Testis (tissue), 2 donors: ENCODE measurements at regions not wholly inside any gene's neighbourhood (a gene's known extent, or its start where the extent isn't known, plus 50 kb on each side); places are given as distances from the start of the nearest gene placed in this dataset.

Source experiments
- DNase-seq: peaks from one replicate; pipeline ENCODE4 v3.0.0-alpha.2; 2019
- H3K27ac ChIP-seq, 2 donors: fragments of 200-600 bp; sonication (generic); one replicate each; pipeline ENCODE4 v1.5.1; 2019
- H3K27me3 ChIP-seq: fragments of 200-600 bp; sonication (generic); one replicate; pipeline ENCODE4 v1.5.1; 2019
- H3K36me3 ChIP-seq: fragments of 200-600 bp; sonication (generic); one replicate; pipeline ENCODE4 v1.5.1; 2017; ENCODE audit warnings: low read depth; ENCODE audit errors: missing control alignments
- H3K4me1 ChIP-seq: fragments of 200-600 bp; sonication (generic); one replicate; pipeline ENCODE4 v1.5.1; 2019
- H3K4me3 ChIP-seq, 2 donors: fragments of 200-600 bp; sonication (generic); one replicate each; pipeline ENCODE4 v1.5.1; 2017 to 2019
- H3K9me3 ChIP-seq: fragments of 200-600 bp; sonication (generic); one replicate; pipeline ENCODE4 v1.5.1; 2017
- POLR2A ChIP-seq: fragments of 450-650 bp; IDR thresholded peaks from one replicate; pipeline ENCODE4 v1.6.1; 2017; ENCODE audit warnings: antibody characterized with exemption, mild to moderate bottlenecking, moderate library complexity
- WGBS, 2 donors: methylation state at CpG; one replicate each; pipeline ENCODE4 v1.1.5; 2018; 5-methylcytosine and 5-hydroxymethylcytosine counted together
- intact Hi-C: fragments of 100-400 bp; cut with DNase I; formaldehyde crosslinking; loops from one replicate; pipeline ENCODE4 v1.15.1; 2023; ENCODE audit warnings: low total_unique reads
- TF ChIP-seq, protein P1 (sequence below), 3 experiments: fragments of 450-650 bp in 2 of 3; fragments of 200-600 bp in 1 of 3; sonication (generic) in 1 of 3; IDR thresholded peaks; one replicate each; pipeline ENCODE4 v1.5.1; 2016 to 2019; ENCODE audit warnings: antibody characterized with exemption in 3 of 3, mild to moderate bottlenecking in 2 of 3, moderate library complexity in 1 of 3

DNA sequence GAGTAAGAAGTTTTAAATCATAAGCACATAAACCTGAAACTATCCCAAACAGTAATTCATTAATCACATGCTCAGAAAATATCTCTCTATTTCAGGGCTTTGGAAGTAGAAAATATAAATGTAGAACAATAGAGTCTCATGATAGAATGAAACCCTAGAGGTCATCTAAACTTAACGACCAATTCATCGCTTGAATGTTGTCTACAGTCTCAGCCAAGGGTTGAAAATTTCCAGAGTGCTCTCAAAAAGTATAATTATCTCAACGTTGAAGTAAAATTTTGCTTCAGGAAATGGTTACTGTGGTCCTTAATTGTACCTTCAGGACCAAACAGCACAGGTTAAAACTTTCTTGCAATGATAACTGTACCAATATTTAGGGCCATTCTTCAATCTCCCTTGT is 1053.6 kb upstream of the SEL1L start:
- Histone ChIP-seq H3K4me3 (no peak overlapping the region), H3K4me1 (no peaks in the 10 kb centered on the region), H3K27ac (no peak overlapping the region), H3K36me3 (no peaks in the 10 kb centered on the region), H3K27me3 (no peaks in the 10 kb centered on the region), H3K9me3 (no peaks in the 10 kb centered on the region)
- 64 to 66% methylated on average over 3 of the region's 3 CpGs for WGBS, 2 donors
- no peak for TF ChIP-seq POLR2A
- TF ChIP-seq, protein P1, sequence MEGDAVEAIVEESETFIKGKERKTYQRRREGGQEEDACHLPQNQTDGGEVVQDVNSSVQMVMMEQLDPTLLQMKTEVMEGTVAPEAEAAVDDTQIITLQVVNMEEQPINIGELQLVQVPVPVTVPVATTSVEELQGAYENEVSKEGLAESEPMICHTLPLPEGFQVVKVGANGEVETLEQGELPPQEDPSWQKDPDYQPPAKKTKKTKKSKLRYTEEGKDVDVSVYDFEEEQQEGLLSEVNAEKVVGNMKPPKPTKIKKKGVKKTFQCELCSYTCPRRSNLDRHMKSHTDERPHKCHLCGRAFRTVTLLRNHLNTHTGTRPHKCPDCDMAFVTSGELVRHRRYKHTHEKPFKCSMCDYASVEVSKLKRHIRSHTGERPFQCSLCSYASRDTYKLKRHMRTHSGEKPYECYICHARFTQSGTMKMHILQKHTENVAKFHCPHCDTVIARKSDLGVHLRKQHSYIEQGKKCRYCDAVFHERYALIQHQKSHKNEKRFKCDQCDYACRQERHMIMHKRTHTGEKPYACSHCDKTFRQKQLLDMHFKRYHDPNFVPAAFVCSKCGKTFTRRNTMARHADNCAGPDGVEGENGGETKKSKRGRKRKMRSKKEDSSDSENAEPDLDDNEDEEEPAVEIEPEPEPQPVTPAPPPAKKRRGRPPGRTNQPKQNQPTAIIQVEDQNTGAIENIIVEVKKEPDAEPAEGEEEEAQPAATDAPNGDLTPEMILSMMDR (IDR thresholded peaks at IDR 0.05) = no peak
- no peak for DNase-seq
- intact Hi-C loops = no loop called here

DNA sequence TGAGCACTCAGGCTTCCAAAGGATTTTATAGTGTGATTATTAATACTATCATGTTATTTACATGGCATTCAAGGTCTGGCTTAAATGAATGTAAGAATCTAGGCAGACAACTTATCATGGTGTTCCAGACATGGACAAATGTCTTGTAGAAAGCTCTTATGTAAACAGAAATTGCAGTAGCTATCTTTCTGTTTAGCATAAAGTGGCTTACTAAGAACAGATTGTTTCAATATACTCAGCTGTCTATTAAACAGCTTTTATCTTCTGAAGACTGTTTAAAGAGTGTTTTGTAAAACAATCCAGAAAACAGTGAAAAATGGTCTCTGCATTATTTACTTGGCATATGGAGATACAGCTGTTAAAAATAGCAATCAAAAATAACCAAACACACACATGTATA is 1061.8 kb upstream of the SEL1L start:
- no peaks in the 10 kb centered on the region for H3K36me3 ChIP-seq
- no peaks in the 10 kb centered on the region for H3K9me3 ChIP-seq
- H3K4me1 ChIP-seq = no peaks in the 10 kb centered on the region
- no peak for DNase-seq
- no peak for TF ChIP-seq POLR2A
- TF ChIP-seq, protein P1 (IDR thresholded peaks at IDR 0.05) = no peak
- H3K27ac ChIP-seq = no peak overlapping the region
- H3K4me3 ChIP-seq = no peak overlapping the region
- intact Hi-C loops = no loop called here
- H3K27me3 ChIP-seq = no peaks in the 10 kb centered on the region

DNA sequence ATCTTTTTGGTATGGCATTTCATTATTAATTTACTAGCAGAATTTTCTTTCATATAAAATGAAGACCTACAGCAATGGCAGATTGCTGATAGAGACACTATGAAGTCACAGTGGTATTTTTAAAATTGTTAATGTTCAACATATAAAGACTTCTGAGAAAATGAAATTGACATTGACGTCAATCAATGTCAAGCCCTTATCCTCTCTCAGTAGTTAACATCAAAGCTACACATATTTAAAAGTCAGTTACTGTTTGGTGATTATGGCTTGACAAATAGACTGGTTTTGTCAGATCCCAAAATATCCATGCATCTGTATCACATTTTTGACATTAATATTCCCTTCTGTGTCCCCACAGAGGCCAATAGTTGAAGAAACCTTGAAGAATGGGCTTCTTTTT is 1069.1 kb upstream of the SEL1L start:
- DNase-seq = no peak
- TF ChIP-seq, protein P1 (IDR thresholded peaks at IDR 0.05) = no peak
- TF ChIP-seq POLR2A = no peak
- intact Hi-C loops = no loop called here
- Histone ChIP-seq H3K27me3 (no peaks in the 10 kb centered on the region), H3K9me3 (no peaks in the 10 kb centered on the region), H3K27ac (no peak overlapping the region), H3K36me3 (no peaks in the 10 kb centered on the region), H3K4me3 (no peak overlapping the region), H3K4me1 (no peaks in the 10 kb centered on the region)
- 90 to 93% methylated on average over 1 of the region's 1 CpG for WGBS, 2 donors

DNA sequence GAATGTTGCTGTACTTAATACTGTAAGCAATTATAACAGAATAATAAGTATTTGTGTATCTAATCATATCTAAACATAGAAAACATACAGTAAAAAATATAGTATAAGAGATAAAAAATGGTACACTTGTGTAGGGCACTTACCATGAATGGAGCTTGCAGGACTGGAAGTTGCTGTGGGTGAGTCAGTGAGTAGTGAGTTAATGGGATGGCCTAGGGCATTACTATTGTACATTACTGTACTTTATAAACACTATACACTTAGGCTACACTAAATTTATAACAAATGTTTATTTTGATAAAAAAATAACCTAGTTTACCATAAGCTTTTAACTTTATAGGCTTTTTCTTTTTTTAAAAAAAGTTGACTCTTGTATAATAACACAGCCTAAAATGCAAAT is 1071.2 kb upstream of the SEL1L start:
- Histone ChIP-seq H3K27ac (no peak overlapping the region), H3K4me3 (no peak overlapping the region), H3K4me1 (no peaks in the 10 kb centered on the region), H3K36me3 (no peaks in the 10 kb centered on the region), H3K27me3 (no peaks in the 10 kb centered on the region), H3K9me3 (no peaks in the 10 kb centered on the region)
- DNase-seq = no peak
- TF ChIP-seq, protein P1 (IDR thresholded peaks at IDR 0.05) = no peak
- no peak for TF ChIP-seq POLR2A
- intact Hi-C loops = no loop called here

DNA sequence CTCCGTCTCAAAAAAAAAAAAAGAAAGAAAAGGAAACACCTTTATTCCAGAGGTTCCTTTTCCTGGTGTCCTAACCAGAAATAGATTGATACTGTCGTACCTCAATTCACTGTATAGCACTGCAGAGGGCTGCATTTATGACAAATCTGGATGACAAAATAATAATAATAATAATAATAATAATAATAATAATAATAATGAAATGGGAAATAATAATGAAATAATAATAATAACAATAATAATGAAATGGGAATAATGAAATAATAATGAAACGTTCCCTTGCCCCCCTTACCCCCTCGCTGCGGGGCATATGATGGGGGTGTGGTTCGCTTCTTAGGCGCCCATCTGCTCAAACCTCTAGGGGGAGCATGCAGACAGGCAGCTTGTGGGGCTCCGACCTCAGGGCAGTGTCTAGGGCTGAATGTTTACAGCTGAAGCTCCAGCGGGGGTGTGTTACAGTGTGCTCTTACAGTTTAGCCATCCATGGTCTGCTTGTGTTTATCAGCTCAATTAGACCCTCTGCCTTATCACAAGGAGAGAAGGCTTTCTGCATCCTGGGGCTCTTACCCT is 1088.3 kb upstream of the SEL1L start:
- no peak for DNase-seq

More for the DNA sequence above, 1088.3 kb upstream of the SEL1L start:
- TF ChIP-seq, protein P1 (IDR thresholded peaks at IDR 0.05) = no peak
- TF ChIP-seq POLR2A = no peak
- no peaks in the 10 kb centered on the region for H3K36me3 ChIP-seq
- H3K4me1 ChIP-seq = no peaks in the 10 kb centered on the region
- no peaks in the 10 kb centered on the region for H3K27me3 ChIP-seq
- no peak overlapping the region for H3K27ac ChIP-seq
- no peaks in the 10 kb centered on the region for H3K9me3 ChIP-seq
- WGBS, 2 donors = 60 to 72% methylated on average over 9 of the region's 9 CpGs
- H3K4me3 ChIP-seq = no peak overlapping the region
- intact Hi-C loops = no loop called here
